ENCODE measurements at regions not wholly inside any gene's neighbourhood (a gene's known extent, or its start where the extent isn't known, plus 50 kb on each side); places are given as distances from the start of the nearest gene placed in this dataset.

DNA sequence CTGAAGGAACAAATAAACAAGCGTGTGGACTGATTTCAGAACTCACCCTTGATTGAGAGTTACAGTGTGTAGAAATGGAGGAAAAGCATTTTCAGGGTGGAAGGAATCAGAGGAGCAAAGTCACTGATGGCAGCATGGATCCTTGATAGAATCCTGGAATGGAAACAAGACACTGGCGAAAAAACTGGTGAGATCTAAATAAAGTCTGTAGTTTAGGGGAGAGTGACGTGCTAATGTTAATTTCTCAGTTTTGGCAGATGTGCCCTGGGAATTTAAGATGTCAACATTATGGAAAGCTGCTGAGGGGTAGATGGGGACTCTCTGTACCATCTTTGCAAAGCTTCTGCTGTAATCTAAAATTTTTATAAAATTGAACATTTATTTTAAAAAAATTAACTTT is 378.0 kb downstream of the UQCRFS1 start (continued):
- TF ChIP-seq TEAD1 (CRISPR knock-in tag; IDR thresholded peaks at IDR 0.05) (no peak), USF1 (CRISPR knock-in tag; IDR thresholded peaks at IDR 0.05) (no peak)

GRCh38 chr19:28831462-28831861 is 381.5 kb downstream of the UQCRFS1 start:
- DNase-seq (ENCODE audit: low spot score) (no peak), ATAC-seq (no peak)
- Mint-ChIP-seq H3K9me3 (peaks cover 4% of the 10 kb centered on the region), H3K27ac (no peak overlapping the region), H3K4me3 (no peak overlapping the region), H3K27me3 (ENCODE audit: low read depth) (no peaks in the 10 kb centered on the region; the same call in 1 of the 2 replicates), H3K36me3 (no peaks in the 10 kb centered on the region), H3K4me1 (peaks cover 4% of the 10 kb centered on the region; the same call in 1 of the 2 replicates)
- ChIA-PET CTCF (interaction anchor here (0.7 to 1.7 kb wide), 2 partner anchors 48 to 95 kb away, joined by 3 to 5 read pairs; no protein-coding TSS in a partner anchor), POLR2A (no interaction called here)
- TF ChIP-seq ATF1 (CRISPR knock-in tag; IDR thresholded peaks at IDR 0.05) (no peak), ZNF263 (CRISPR knock-in tag; IDR thresholded peaks at IDR 0.05; ENCODE audit: low read depth) (no peak), ATF2 (CRISPR knock-in tag; IDR thresholded peaks at IDR 0.05; ENCODE audit: borderline replicate concordance, low read depth) (no peak), USF1 (CRISPR knock-in tag; IDR thresholded peaks at IDR 0.05) (no peak), E2F1 (CRISPR knock-in tag; IDR thresholded peaks at IDR 0.05) (no peak), ERG (CRISPR knock-in tag; IDR thresholded peaks at IDR 0.05) (no peak)

- peaks cover under 1% of the 10 kb centered on the region for H3K4me1 Mint-ChIP-seq
- CTCF ChIA-PET, result interaction anchor here (1.7 kb wide), 1 partner anchor 50 kb away, joined by 5 read pairs; no protein-coding TSS in a partner anchor
These were observed 383.2 kb downstream of the UQCRFS1 start for GRCh38 chr19:28829762-28830161.

More at GRCh38 chr19:28829762-28830161, 383.2 kb downstream of the UQCRFS1 start:
- TF ChIP-seq ZNF121 (CRISPR knock-in tag; IDR thresholded peaks at IDR 0.05) (no peak), TP53 (CRISPR knock-in tag; IDR thresholded peaks at IDR 0.05) (no peak), CREB1 (CRISPR knock-in tag; IDR thresholded peaks at IDR 0.05) (no peak), ATF3 (CRISPR knock-in tag; conservative IDR thresholded peaks at IDR 0.05) (no peak), ZNF281 (CRISPR knock-in tag; IDR thresholded peaks at IDR 0.05) (no peak), ZNF423 (CRISPR knock-in tag; IDR thresholded peaks at IDR 0.05) (no peak), CBFB (CRISPR knock-in tag; IDR thresholded peaks at IDR 0.05; ENCODE audit: low read depth) (no peak)
- TF ChIP-seq, protein P1, sequence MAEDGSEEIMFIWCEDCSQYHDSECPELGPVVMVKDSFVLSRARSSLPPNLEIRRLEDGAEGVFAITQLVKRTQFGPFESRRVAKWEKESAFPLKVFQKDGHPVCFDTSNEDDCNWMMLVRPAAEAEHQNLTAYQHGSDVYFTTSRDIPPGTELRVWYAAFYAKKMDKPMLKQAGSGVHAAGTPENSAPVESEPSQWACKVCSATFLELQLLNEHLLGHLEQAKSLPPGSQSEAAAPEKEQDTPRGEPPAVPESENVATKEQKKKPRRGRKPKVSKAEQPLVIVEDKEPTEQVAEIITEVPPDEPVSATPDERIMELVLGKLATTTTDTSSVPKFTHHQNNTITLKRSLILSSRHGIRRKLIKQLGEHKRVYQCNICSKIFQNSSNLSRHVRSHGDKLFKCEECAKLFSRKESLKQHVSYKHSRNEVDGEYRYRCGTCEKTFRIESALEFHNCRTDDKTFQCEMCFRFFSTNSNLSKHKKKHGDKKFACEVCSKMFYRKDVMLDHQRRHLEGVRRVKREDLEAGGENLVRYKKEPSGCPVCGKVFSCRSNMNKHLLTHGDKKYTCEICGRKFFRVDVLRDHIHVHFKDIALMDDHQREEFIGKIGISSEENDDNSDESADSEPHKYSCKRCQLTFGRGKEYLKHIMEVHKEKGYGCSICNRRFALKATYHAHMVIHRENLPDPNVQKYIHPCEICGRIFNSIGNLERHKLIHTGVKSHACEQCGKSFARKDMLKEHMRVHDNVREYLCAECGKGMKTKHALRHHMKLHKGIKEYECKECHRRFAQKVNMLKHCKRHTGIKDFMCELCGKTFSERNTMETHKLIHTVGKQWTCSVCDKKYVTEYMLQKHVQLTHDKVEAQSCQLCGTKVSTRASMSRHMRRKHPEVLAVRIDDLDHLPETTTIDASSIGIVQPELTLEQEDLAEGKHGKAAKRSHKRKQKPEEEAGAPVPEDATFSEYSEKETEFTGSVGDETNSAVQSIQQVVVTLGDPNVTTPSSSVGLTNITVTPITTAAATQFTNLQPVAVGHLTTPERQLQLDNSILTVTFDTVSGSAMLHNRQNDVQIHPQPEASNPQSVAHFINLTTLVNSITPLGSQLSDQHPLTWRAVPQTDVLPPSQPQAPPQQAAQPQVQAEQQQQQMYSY (CRISPR knock-in tag; IDR thresholded peaks at IDR 0.05), result no peak
- no peak overlapping the region for H3K4me3 Mint-ChIP-seq
- POLR2A ChIA-PET, result no interaction called here
- ATAC-seq (no peak), DNase-seq (ENCODE audit: low spot score) (no peak)
- peaks cover 4% of the 10 kb centered on the region for H3K9me3 Mint-ChIP-seq
- no peaks in the 10 kb centered on the region; the same call in 1 of the 2 replicates for H3K27me3 Mint-ChIP-seq (ENCODE audit: low read depth)
- no peaks in the 10 kb centered on the region for H3K36me3 Mint-ChIP-seq
- H3K27ac Mint-ChIP-seq, result no peak overlapping the region

Data from WTC11 (cell line).